Head of caudate nucleus (tissue), 42 donors: ENCODE measurements at regions not wholly inside any gene's neighbourhood (a gene's known extent, or its start where the extent isn't known, plus 50 kb on each side); places are given as distances from the start of the nearest gene placed in this dataset.
"Not testable (repeated sequence)": the region's sequence is repeated elsewhere in the genome, so short reads cannot be mapped to it uniquely, and the experiment has no call there.

Source experiments
- DNase-seq, 42 donors: peaks; one replicate each; pipeline versions ENCODE4 v3.0.0 to v3.0.0-alpha.2; 2020 to 2021; ENCODE audit warnings: mixed read lengths in 7 of 42
- intact Hi-C: fragments of 100-400 bp; cut with DNase I; formaldehyde crosslinking; loops from one replicate; pipeline ENCODE4 v1.15.0; 2022

GRCh38 chr17:68097161-68097805 is 61.7 kb downstream of the KPNA2 start:
- no peak for DNase-seq
- intact Hi-C loops, result no loop called here

GRCh38 chr17:68099341-68099753 is 63.8 kb downstream of the KPNA2 start:
- peak in 1 of 42 donors; percentile 1 for DNase-seq
- intact Hi-C loops, result not testable (repeated sequence)

GRCh38 chr17:68100000-68100641 is 64.6 kb downstream of the KPNA2 start:
- peak in 1 of 42 donors; percentile 14 for DNase-seq
- intact Hi-C loops, result no loop called here

- intact Hi-C loops, result no loop called here
These were observed 65.8 kb downstream of the KPNA2 start for GRCh38 chr17:68101075-68101986.

GRCh38 chr17:68101987-68102314 is 66.4 kb downstream of the KPNA2 start:
- DNase-seq, result peak in 6 of 42 donors; percentile 4 to 22 (median 16)

More at GRCh38 chr17:68101075-68101986, 65.8 kb downstream of the KPNA2 start:
- DNase-seq, result peak; percentile 67 to 97 (median 88)

GRCh38 chr17:68102318-68102758 is 66.8 kb downstream of the KPNA2 start:
- DNase-seq, result peak in 19 of 42 donors; percentile 8 to 46 (median 15)
- intact Hi-C loops, result no loop called here

More at GRCh38 chr17:68101987-68102314, 66.4 kb downstream of the KPNA2 start:
- intact Hi-C loops, result no loop called here

GRCh38 chr17:68103148-68103547 is 67.6 kb downstream of the KPNA2 start:
- intact Hi-C loops, result no loop called here

GRCh38 chr17:68106085-68106484 is 70.5 kb downstream of the KPNA2 start:
- no peak for DNase-seq
- intact Hi-C loops, result no loop called here

More at GRCh38 chr17:68103148-68103547, 67.6 kb downstream of the KPNA2 start:
- no peak for DNase-seq

GRCh38 chr17:68107373-68107772 is 71.8 kb downstream of the KPNA2 start:
- no peak for DNase-seq
- intact Hi-C loops, result no loop called here

- DNase-seq, result no peak
- intact Hi-C loops, result no loop called here
These were observed 72.9 kb downstream of the KPNA2 start for GRCh38 chr17:68108313-68109000.

- intact Hi-C loops, DNase-seq: not testable (repeated sequence)
These were observed 73.9 kb downstream of the KPNA2 start for GRCh38 chr17:68109404-68109803.

- DNase-seq, intact Hi-C loops: not testable (repeated sequence)
These were observed 80.7 kb downstream of the KPNA2 start for GRCh38 chr17:68116211-68116610.

- intact Hi-C loops, result no loop called here
- no peak for DNase-seq
These were observed 87.1 kb downstream of the KPNA2 start for GRCh38 chr17:68122587-68122986.

- DNase-seq, result no peak
- intact Hi-C loops, result no loop called here
These were observed 89.8 kb downstream of the KPNA2 start for GRCh38 chr17:68125111-68125870.

- intact Hi-C loops, result no loop called here
- no peak for DNase-seq
These were observed 92.4 kb downstream of the KPNA2 start for GRCh38 chr17:68127914-68128313.

GRCh38 chr17:68131456-68131855 is 95.9 kb downstream of the KPNA2 start:
- intact Hi-C loops, result no loop called here
- DNase-seq, result no peak

- intact Hi-C loops, result no loop called here
- DNase-seq, result no peak
These were observed 98.0 kb downstream of the KPNA2 start for GRCh38 chr17:68133346-68134045.
